Large intestine (tissue), 3 donors: ENCODE measurements at regions not wholly inside any gene's neighbourhood (a gene's known extent, or its start where the extent isn't known, plus 50 kb on each side); places are given as distances from the start of the nearest gene placed in this dataset.

ENCODE experiments used
- DNase-seq, 2 donors: peaks; one replicate each; pipeline versions ENCODE4 v3.0.0 to v3.0.0-alpha.2; 2013
- H3K27ac ChIP-seq: one replicate; pipeline ENCODE4 v1.5.1; 2013; ENCODE audit warnings: low read length
- H3K27me3 ChIP-seq: 2 replicates; pipeline ENCODE4 v1.6.1; 2013; ENCODE audit warnings: low read length; ENCODE audit not compliant: control insufficient read depth, insufficient read depth
- H3K36me3 ChIP-seq: 2 replicates; pipeline ENCODE4 v1.6.1; 2013; ENCODE audit warnings: low read length; ENCODE audit not compliant: control insufficient read depth, insufficient read depth
- H3K4me1 ChIP-seq: one replicate; pipeline ENCODE4 v1.6.1; 2013; ENCODE audit warnings: low read length; ENCODE audit not compliant: control insufficient read depth, insufficient read depth
- H3K4me3 ChIP-seq: one replicate; pipeline ENCODE4 v1.5.1; 2013; ENCODE audit warnings: low read length
- H3K9me3 ChIP-seq: one replicate; pipeline ENCODE4 v1.6.1; 2013; ENCODE audit warnings: mild to moderate bottlenecking, low read depth, low read length, moderate library complexity; ENCODE audit not compliant: control insufficient read depth
- WGBS: methylation state at CpG from one replicate; pipeline ENCODE4 v1.1.5; 2013; ENCODE audit warnings: low lambda C conversion rate; ENCODE audit not compliant: insufficient coverage; 5-methylcytosine and 5-hydroxymethylcytosine counted together

GRCh38 chr9:28808042-28808441 lies 1234.8 kb upstream of the C9orf72 start:
- no peaks in the 10 kb centered on the region for H3K9me3 ChIP-seq
- no peak for DNase-seq
- no peak overlapping the region for H3K27ac ChIP-seq

GRCh38 chr9:28810388-28811075 lies 1237.3 kb upstream of the C9orf72 start:
- no peak for DNase-seq
- H3K9me3 ChIP-seq = no peaks in the 10 kb centered on the region
- 45% methylated on average over 1 of the region's 1 CpG for WGBS
- H3K4me1 ChIP-seq = no peaks in the 10 kb centered on the region
- no peaks in the 10 kb centered on the region for H3K27me3 ChIP-seq
- H3K4me3 ChIP-seq = no peak overlapping the region
- H3K36me3 ChIP-seq = no peaks in the 10 kb centered on the region
- no peak overlapping the region for H3K27ac ChIP-seq

More at GRCh38 chr9:28808042-28808441, 1234.8 kb upstream of the C9orf72 start:
- Histone ChIP-seq H3K27me3 (no peaks in the 10 kb centered on the region), H3K4me1 (no peaks in the 10 kb centered on the region), H3K4me3 (no peak overlapping the region), H3K36me3 (no peaks in the 10 kb centered on the region)

GRCh38 chr9:28820741-28821140 lies 1247.5 kb upstream of the C9orf72 start:
- DNase-seq = no peak
- H3K27me3 ChIP-seq = no peaks in the 10 kb centered on the region
- no peaks in the 10 kb centered on the region for H3K36me3 ChIP-seq
- H3K9me3 ChIP-seq = no peaks in the 10 kb centered on the region
- WGBS = no CpG with 5 or more reads among the region's 2 CpGs
- no peak overlapping the region for H3K4me3 ChIP-seq
- no peak overlapping the region for H3K27ac ChIP-seq
- H3K4me1 ChIP-seq = no peaks in the 10 kb centered on the region

GRCh38 chr9:28821240-28821639 lies 1248.0 kb upstream of the C9orf72 start:
- Histone ChIP-seq H3K27me3 (no peaks in the 10 kb centered on the region), H3K27ac (no peak overlapping the region), H3K9me3 (no peaks in the 10 kb centered on the region), H3K4me1 (no peaks in the 10 kb centered on the region), H3K36me3 (no peaks in the 10 kb centered on the region), H3K4me3 (no peak overlapping the region)
- DNase-seq = no peak
- no CpG with 5 or more reads among the region's 2 CpGs for WGBS

GRCh38 chr9:28824432-28824963 lies 1251.2 kb upstream of the C9orf72 start:
- Histone ChIP-seq H3K27ac (no peak overlapping the region), H3K27me3 (no peaks in the 10 kb centered on the region), H3K4me1 (no peaks in the 10 kb centered on the region), H3K4me3 (no peak overlapping the region), H3K9me3 (no peaks in the 10 kb centered on the region), H3K36me3 (no peaks in the 10 kb centered on the region)
- no peak for DNase-seq
- 100% methylated on average over 1 of the region's 1 CpG for WGBS

GRCh38 chr9:28832168-28832770 lies 1259.0 kb upstream of the C9orf72 start:
- Histone ChIP-seq H3K4me1 (no peaks in the 10 kb centered on the region), H3K4me3 (no peak overlapping the region), H3K27ac (no peak overlapping the region), H3K36me3 (no peaks in the 10 kb centered on the region), H3K27me3 (no peaks in the 10 kb centered on the region), H3K9me3 (no peaks in the 10 kb centered on the region)
- WGBS = 89% methylated on average over 2 of the region's 3 CpGs
- no peak for DNase-seq

- H3K27me3 ChIP-seq = no peaks in the 10 kb centered on the region
- no peaks in the 10 kb centered on the region for H3K9me3 ChIP-seq
- no peaks in the 10 kb centered on the region for H3K36me3 ChIP-seq
- H3K27ac ChIP-seq = no peak overlapping the region
- 92% methylated on average over 1 of the region's 1 CpG for WGBS
- no peaks in the 10 kb centered on the region for H3K4me1 ChIP-seq
- no peak for DNase-seq
- no peak overlapping the region for H3K4me3 ChIP-seq
Observed at GRCh38 chr9:28834156-28834555, 1260.9 kb upstream of the C9orf72 start.

- WGBS = no CpG with 5 or more reads among the region's 9 CpGs
- no peaks in the 10 kb centered on the region for H3K9me3 ChIP-seq
- no peaks in the 10 kb centered on the region for H3K4me1 ChIP-seq
- H3K36me3 ChIP-seq = no peaks in the 10 kb centered on the region
- DNase-seq = no peak
- H3K4me3 ChIP-seq = no peak overlapping the region
- H3K27ac ChIP-seq = no peak overlapping the region
- no peaks in the 10 kb centered on the region for H3K27me3 ChIP-seq
Observed at GRCh38 chr9:28839778-28840430, 1266.6 kb upstream of the C9orf72 start.

- H3K4me3 ChIP-seq = no peak overlapping the region
- DNase-seq = no peak
- no CpG with 5 or more reads among the region's 2 CpGs for WGBS
Observed at GRCh38 chr9:28841775-28842174, 1268.5 kb upstream of the C9orf72 start.

GRCh38 chr9:28847331-28847730 lies 1274.0 kb upstream of the C9orf72 start:
- no peaks in the 10 kb centered on the region for H3K4me1 ChIP-seq
- H3K27me3 ChIP-seq = no peaks in the 10 kb centered on the region
- no peaks in the 10 kb centered on the region for H3K36me3 ChIP-seq
- no peak for DNase-seq
- no peak overlapping the region for H3K4me3 ChIP-seq
- WGBS = 100% methylated on average over 1 of the region's 1 CpG
- no peaks in the 10 kb centered on the region for H3K9me3 ChIP-seq
- H3K27ac ChIP-seq = no peak overlapping the region

More at GRCh38 chr9:28841775-28842174, 1268.5 kb upstream of the C9orf72 start:
- Histone ChIP-seq H3K27me3 (no peaks in the 10 kb centered on the region), H3K4me1 (no peaks in the 10 kb centered on the region), H3K9me3 (no peaks in the 10 kb centered on the region), H3K27ac (no peak overlapping the region), H3K36me3 (no peaks in the 10 kb centered on the region)
